ENCODE measurements at regions not wholly inside any gene's neighbourhood (a gene's known extent, or its start where the extent isn't known, plus 50 kb on each side); places are given as distances from the start of the nearest gene placed in this dataset.

GRCh38 chr3:146839727-146840375 is 234.7 kb upstream of the PLSCR5 start:
- Histone ChIP-seq H3K9me3 (no peaks in the 10 kb centered on the region), H3K4me3 (no peak overlapping the region), H3K4me1 (no peaks in the 10 kb centered on the region), H3K27me3 (ENCODE audit: low read depth) (0 out of 2 replicates have a peak, but pooled peaks cover 2% of the 10 kb centered on the region), H3K36me3 (replicated peaks) (no peaks in the 10 kb centered on the region)
- no peak for DNase-seq (ENCODE audit: low spot score in 2 of 2)
- in situ Hi-C loops (cut with MboI; ENCODE audit: low sequenced_read_pairs): no loop called here

- Histone ChIP-seq H3K36me3 (replicated peaks) (no peaks in the 10 kb centered on the region), H3K27me3 (ENCODE audit: low read depth) (no peaks in the 10 kb centered on the region), H3K9me3 (no peaks in the 10 kb centered on the region), H3K4me3 (no peak overlapping the region), H3K4me1 (no peaks in the 10 kb centered on the region)
- DNase-seq (ENCODE audit: low spot score in 2 of 2): no peak
- in situ Hi-C loops (cut with MboI; ENCODE audit: low sequenced_read_pairs): no loop called here
Observed at GRCh38 chr3:146838221-146838620, 233.1 kb upstream of the PLSCR5 start.

- Histone ChIP-seq H3K4me3 (no peak overlapping the region), H3K9me3 (no peaks in the 10 kb centered on the region), H3K36me3 (replicated peaks) (no peaks in the 10 kb centered on the region), H3K4me1 (no peaks in the 10 kb centered on the region), H3K27me3 (ENCODE audit: low read depth) (no peaks in the 10 kb centered on the region)
- DNase-seq (ENCODE audit: low spot score in 2 of 2): no peak
- in situ Hi-C loops (cut with MboI; ENCODE audit: low sequenced_read_pairs): no loop called here
Observed at GRCh38 chr3:146834917-146835316, 229.8 kb upstream of the PLSCR5 start.

GRCh38 chr3:146832857-146833458 is 227.8 kb upstream of the PLSCR5 start:
- Histone ChIP-seq H3K4me3 (no peak overlapping the region), H3K9me3 (no peaks in the 10 kb centered on the region), H3K27me3 (ENCODE audit: low read depth) (no peaks in the 10 kb centered on the region), H3K36me3 (replicated peaks) (no peaks in the 10 kb centered on the region), H3K4me1 (no peaks in the 10 kb centered on the region)
- DNase-seq (ENCODE audit: low spot score in 2 of 2): no peak
- in situ Hi-C loops (cut with MboI; ENCODE audit: low sequenced_read_pairs): no loop called here

GRCh38 chr3:146831659-146832058 is 226.5 kb upstream of the PLSCR5 start:
- H3K9me3 ChIP-seq: no peaks in the 10 kb centered on the region
- no peaks in the 10 kb centered on the region for H3K4me1 ChIP-seq
- H3K27me3 ChIP-seq (ENCODE audit: low read depth): no peaks in the 10 kb centered on the region
- no peaks in the 10 kb centered on the region for H3K36me3 ChIP-seq (replicated peaks)
- no peak overlapping the region for H3K4me3 ChIP-seq
- DNase-seq (ENCODE audit: low spot score in 2 of 2): no peak
- in situ Hi-C loops (cut with MboI; ENCODE audit: low sequenced_read_pairs): no loop called here

GRCh38 chr3:146830231-146830630 is 225.1 kb upstream of the PLSCR5 start:
- no peak for DNase-seq (ENCODE audit: low spot score in 2 of 2)
- in situ Hi-C loops (cut with MboI; ENCODE audit: low sequenced_read_pairs): no loop called here
- Histone ChIP-seq H3K27me3 (ENCODE audit: low read depth) (no peaks in the 10 kb centered on the region), H3K4me3 (no peak overlapping the region), H3K9me3 (no peaks in the 10 kb centered on the region), H3K4me1 (no peaks in the 10 kb centered on the region), H3K36me3 (replicated peaks) (no peaks in the 10 kb centered on the region)

- in situ Hi-C loops (cut with MboI; ENCODE audit: low sequenced_read_pairs): no loop called here
- no peaks in the 10 kb centered on the region for H3K27me3 ChIP-seq (ENCODE audit: low read depth)
- DNase-seq (ENCODE audit: low spot score in 2 of 2): no peak
- no peak overlapping the region for H3K4me3 ChIP-seq
- H3K4me1 ChIP-seq: no peaks in the 10 kb centered on the region
- H3K9me3 ChIP-seq: no peaks in the 10 kb centered on the region
- no peaks in the 10 kb centered on the region for H3K36me3 ChIP-seq (replicated peaks)
Observed at GRCh38 chr3:146827836-146828235, 222.7 kb upstream of the PLSCR5 start.

- H3K4me3 ChIP-seq: no peak overlapping the region
- no peak for DNase-seq (ENCODE audit: low spot score in 2 of 2)
- H3K36me3 ChIP-seq (replicated peaks): no peaks in the 10 kb centered on the region
- no peaks in the 10 kb centered on the region for H3K9me3 ChIP-seq
- in situ Hi-C loops (cut with MboI; ENCODE audit: low sequenced_read_pairs): loop anchor here (25.0 kb wide), 1 partner anchor 364 kb away; no protein-coding TSS in a partner anchor
- H3K27me3 ChIP-seq (ENCODE audit: low read depth): no peaks in the 10 kb centered on the region
- no peaks in the 10 kb centered on the region for H3K4me1 ChIP-seq
Observed at GRCh38 chr3:146823622-146824021, 218.5 kb upstream of the PLSCR5 start.

GRCh38 chr3:146818866-146819265 is 213.7 kb upstream of the PLSCR5 start:
- Histone ChIP-seq H3K36me3 (replicated peaks) (no peaks in the 10 kb centered on the region), H3K9me3 (no peaks in the 10 kb centered on the region), H3K4me1 (no peaks in the 10 kb centered on the region), H3K4me3 (no peak overlapping the region), H3K27me3 (ENCODE audit: low read depth) (no peaks in the 10 kb centered on the region)
- no peak for DNase-seq (ENCODE audit: low spot score in 2 of 2)
- in situ Hi-C loops (cut with MboI; ENCODE audit: low sequenced_read_pairs): loop anchor here (25.0 kb wide), 1 partner anchor 368 kb away; no protein-coding TSS in a partner anchor

GRCh38 chr3:146818301-146818700 is 213.2 kb upstream of the PLSCR5 start:
- Histone ChIP-seq H3K9me3 (no peaks in the 10 kb centered on the region), H3K36me3 (replicated peaks) (no peaks in the 10 kb centered on the region)
- in situ Hi-C loops (cut with MboI; ENCODE audit: low sequenced_read_pairs): loop anchor here (25.0 kb wide), 1 partner anchor 369 kb away; no protein-coding TSS in a partner anchor

GRCh38 chr3:146817704-146818103 is 212.6 kb upstream of the PLSCR5 start:
- H3K27me3 ChIP-seq (ENCODE audit: low read depth): no peaks in the 10 kb centered on the region
- DNase-seq (ENCODE audit: low spot score in 2 of 2): peak; percentile 15 to 68
- H3K36me3 ChIP-seq (replicated peaks): no peaks in the 10 kb centered on the region
- H3K4me1 ChIP-seq: no peaks in the 10 kb centered on the region
- in situ Hi-C loops (cut with MboI; ENCODE audit: low sequenced_read_pairs): loop anchor here (25.0 kb wide), 1 partner anchor 370 kb away; no protein-coding TSS in a partner anchor
- H3K9me3 ChIP-seq: no peaks in the 10 kb centered on the region
- no peak overlapping the region for H3K4me3 ChIP-seq

More at GRCh38 chr3:146818301-146818700, 213.2 kb upstream of the PLSCR5 start:
- DNase-seq (ENCODE audit: low spot score in 2 of 2): no peak
- H3K27me3 ChIP-seq (ENCODE audit: low read depth): no peaks in the 10 kb centered on the region
- no peaks in the 10 kb centered on the region for H3K4me1 ChIP-seq
- H3K4me3 ChIP-seq: no peak overlapping the region

- H3K4me1 ChIP-seq: no peaks in the 10 kb centered on the region
- H3K9me3 ChIP-seq: no peaks in the 10 kb centered on the region
- H3K4me3 ChIP-seq: no peak overlapping the region
- in situ Hi-C loops (cut with MboI; ENCODE audit: low sequenced_read_pairs): loop anchor here (25.0 kb wide), 1 partner anchor 373 kb away; no protein-coding TSS in a partner anchor
- no peaks in the 10 kb centered on the region for H3K36me3 ChIP-seq (replicated peaks)
- no peaks in the 10 kb centered on the region for H3K27me3 ChIP-seq (ENCODE audit: low read depth)
- DNase-seq (ENCODE audit: low spot score in 2 of 2): no peak
Observed at GRCh38 chr3:146814601-146815315, 209.6 kb upstream of the PLSCR5 start.

GRCh38 chr3:146813496-146813895 is 208.3 kb upstream of the PLSCR5 start:
- Histone ChIP-seq H3K4me1 (no peaks in the 10 kb centered on the region), H3K36me3 (replicated peaks) (no peaks in the 10 kb centered on the region), H3K9me3 (no peaks in the 10 kb centered on the region), H3K4me3 (no peak overlapping the region), H3K27me3 (ENCODE audit: low read depth) (no peaks in the 10 kb centered on the region)
- in situ Hi-C loops (cut with MboI; ENCODE audit: low sequenced_read_pairs): loop anchor here (25.0 kb wide), 1 partner anchor 374 kb away; no protein-coding TSS in a partner anchor
- no peak for DNase-seq (ENCODE audit: low spot score in 2 of 2)

- Histone ChIP-seq H3K36me3 (replicated peaks) (no peaks in the 10 kb centered on the region), H3K27me3 (ENCODE audit: low read depth) (no peaks in the 10 kb centered on the region), H3K4me3 (no peak overlapping the region), H3K9me3 (no peaks in the 10 kb centered on the region), H3K4me1 (no peaks in the 10 kb centered on the region)
- in situ Hi-C loops (cut with MboI; ENCODE audit: low sequenced_read_pairs): loop anchor here (25.0 kb wide), 1 partner anchor 384 kb away; no protein-coding TSS in a partner anchor
- DNase-seq (ENCODE audit: low spot score in 2 of 2): no peak
Observed at GRCh38 chr3:146803745-146804144, 198.6 kb upstream of the PLSCR5 start.
